ENCODE measurements at regions not wholly inside any gene's neighbourhood (a gene's known extent, or its start where the extent isn't known, plus 50 kb on each side); places are given as distances from the start of the nearest gene placed in this dataset.

DNA sequence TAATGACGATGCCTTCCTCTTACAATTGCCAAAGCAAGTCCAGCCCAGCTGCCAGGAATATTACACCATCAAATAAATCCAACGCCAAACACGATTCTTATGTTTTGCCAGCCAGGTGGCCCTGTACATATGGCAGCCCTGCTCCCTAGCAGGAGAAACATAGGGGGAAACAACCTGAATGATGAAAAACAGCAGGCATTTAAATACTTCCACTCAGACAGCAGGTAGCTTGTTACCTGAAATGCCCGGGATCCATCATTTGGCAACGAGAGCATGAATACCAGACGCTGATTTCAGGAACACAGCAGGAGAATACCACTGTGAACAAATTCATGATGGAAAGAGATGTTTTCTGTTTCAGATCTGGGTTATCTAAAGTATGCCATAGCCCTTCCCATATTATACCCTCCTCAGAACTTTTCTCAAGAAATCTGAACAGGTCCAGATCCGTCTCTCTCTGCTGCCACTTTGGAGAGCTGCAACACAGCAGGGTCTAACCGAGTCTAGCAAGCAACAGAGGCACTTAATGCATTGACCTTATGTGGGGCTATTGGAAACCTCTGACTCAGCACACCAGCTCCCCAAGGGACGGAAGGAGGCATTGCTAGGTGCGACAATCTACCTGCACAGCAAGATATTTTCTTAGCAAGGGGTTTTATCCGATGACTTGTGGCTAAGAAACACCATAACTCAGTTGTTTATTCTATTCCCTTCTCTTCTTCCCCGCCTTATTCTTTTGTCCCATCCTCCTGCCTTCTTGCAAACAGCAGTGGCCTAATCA is 166.3 kb downstream of the BARHL2 start:
- TF ChIP-seq, protein P1, sequence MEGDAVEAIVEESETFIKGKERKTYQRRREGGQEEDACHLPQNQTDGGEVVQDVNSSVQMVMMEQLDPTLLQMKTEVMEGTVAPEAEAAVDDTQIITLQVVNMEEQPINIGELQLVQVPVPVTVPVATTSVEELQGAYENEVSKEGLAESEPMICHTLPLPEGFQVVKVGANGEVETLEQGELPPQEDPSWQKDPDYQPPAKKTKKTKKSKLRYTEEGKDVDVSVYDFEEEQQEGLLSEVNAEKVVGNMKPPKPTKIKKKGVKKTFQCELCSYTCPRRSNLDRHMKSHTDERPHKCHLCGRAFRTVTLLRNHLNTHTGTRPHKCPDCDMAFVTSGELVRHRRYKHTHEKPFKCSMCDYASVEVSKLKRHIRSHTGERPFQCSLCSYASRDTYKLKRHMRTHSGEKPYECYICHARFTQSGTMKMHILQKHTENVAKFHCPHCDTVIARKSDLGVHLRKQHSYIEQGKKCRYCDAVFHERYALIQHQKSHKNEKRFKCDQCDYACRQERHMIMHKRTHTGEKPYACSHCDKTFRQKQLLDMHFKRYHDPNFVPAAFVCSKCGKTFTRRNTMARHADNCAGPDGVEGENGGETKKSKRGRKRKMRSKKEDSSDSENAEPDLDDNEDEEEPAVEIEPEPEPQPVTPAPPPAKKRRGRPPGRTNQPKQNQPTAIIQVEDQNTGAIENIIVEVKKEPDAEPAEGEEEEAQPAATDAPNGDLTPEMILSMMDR (IDR thresholded peaks at IDR 0.05; ENCODE audit: insufficient read depth, low read depth, low read length), result no peak
- TF ChIP-seq EZH2 (IDR thresholded peaks at IDR 0.05; ENCODE audit: insufficient read depth, low read length), result no peak
